OCI-LY3 (cell line): ENCODE measurements at regions not wholly inside any gene's neighbourhood (a gene's known extent, or its start where the extent isn't known, plus 50 kb on each side); places are given as distances from the start of the nearest gene placed in this dataset.

Experiments
- CTCF ChIP-seq: fragments of 200-600, 300-600 bp; sonication (generic); IDR thresholded peaks from 2 replicates; pipeline ENCODE4 v1.5.1; 2014; ENCODE audit warnings: antibody characterized with exemption, low read length, low read depth
- EZH2phosphoT487 ChIP-seq: fragments of 200-600 bp; shearing (Covaris generic); IDR thresholded peaks from 2 replicates; pipeline ENCODE4 v1.6.1; 2018; ENCODE audit warnings: antibody characterized with exemption, mixed run types, low read depth

- TF ChIP-seq CTCF, result no peak
- TF ChIP-seq EZH2phosphoT487, result no peak
Measured at GRCh38 chrX:15129412-15129811, 140.5 kb downstream of the ASB9 start.
